Thymus (tissue), 11 donors: ENCODE measurements at regions not wholly inside any gene's neighbourhood (a gene's known extent, or its start where the extent isn't known, plus 50 kb on each side); places are given as distances from the start of the nearest gene placed in this dataset.

Source experiments
- DNase-seq, 9 donors: peaks; one replicate each; pipeline ENCODE4 v3.0.0-alpha.2; 2013; ENCODE audit warnings: low spot score in 9 of 9, low read depth in 6 of 9, missing footprints in 1 of 9
- H3K27ac ChIP-seq, 2 donors: one replicate each; pipeline ENCODE4 v1.5.1; 2013; ENCODE audit warnings: control low read depth in 1 of 2, low read depth in 1 of 2, low read length in 1 of 2, mild to moderate bottlenecking in 1 of 2, moderate library complexity in 1 of 2
- H3K27me3 ChIP-seq, 2 donors: one replicate each; pipeline ENCODE4 v1.5.1; 2013; ENCODE audit warnings: low read length in 1 of 2; ENCODE audit not compliant: control insufficient read depth in 2 of 2, insufficient read depth in 1 of 2
- H3K36me3 ChIP-seq, 2 donors: one replicate each; pipeline ENCODE4 v1.5.1; 2013; ENCODE audit warnings: low read length in 1 of 2, mild to moderate bottlenecking in 1 of 2, moderate library complexity in 1 of 2; ENCODE audit not compliant: control insufficient read depth in 2 of 2, insufficient read depth in 2 of 2
- H3K4me1 ChIP-seq, 2 donors: one replicate each; pipeline ENCODE4 v1.5.1; 2013; ENCODE audit warnings: low read length in 2 of 2; ENCODE audit not compliant: control insufficient read depth in 2 of 2, insufficient read depth in 2 of 2
- H3K4me3 ChIP-seq, 2 donors: one replicate each; pipeline ENCODE4 v1.5.1; 2013; ENCODE audit warnings: low read length in 2 of 2, control low read depth in 1 of 2, mild to moderate bottlenecking in 1 of 2
- H3K9me3 ChIP-seq, 2 donors: one replicate each; pipeline ENCODE4 v1.5.1; 2013; ENCODE audit warnings: low read length in 1 of 2, mild to moderate bottlenecking in 1 of 2; ENCODE audit not compliant: control insufficient read depth in 2 of 2, insufficient read depth in 1 of 2
- WGBS: extraction: QIAGEN DNeasy Blood & Tissue Kit; methylation state at CpG from one replicate; pipeline ENCODE4 v1.1.7; 2013; 5-methylcytosine and 5-hydroxymethylcytosine counted together
- donor health status: healthy.

DNA sequence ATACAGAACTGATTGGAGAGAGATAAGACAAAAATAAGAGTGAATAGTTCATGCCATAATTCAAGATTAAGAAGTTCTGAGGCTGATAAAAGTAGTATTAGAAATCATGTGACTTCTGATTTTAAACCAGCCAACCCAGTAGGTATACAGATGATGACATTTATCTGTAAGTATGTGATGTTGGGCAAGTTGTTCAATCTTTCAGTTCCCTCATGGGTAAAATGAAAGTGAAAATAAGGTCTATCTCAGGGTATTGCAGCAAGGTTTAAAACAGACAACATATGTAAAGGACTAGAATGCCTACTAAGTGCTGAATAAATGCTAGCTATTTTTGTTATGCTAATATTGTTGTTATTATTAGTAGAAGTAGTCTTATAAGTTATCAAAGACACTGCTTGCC, 1055.7 kb downstream of the NAALADL2 start:
- Histone ChIP-seq H3K4me3 (no peak overlapping the region), H3K4me1 (no peaks in the 10 kb centered on the region), H3K36me3 (no peaks in the 10 kb centered on the region), H3K27me3 (no peaks in the 10 kb centered on the region), H3K27ac (no peak overlapping the region), H3K9me3 (peaks cover 0 to 9% of the 10 kb centered on the region in 2 donors)
- no peak for DNase-seq

DNA sequence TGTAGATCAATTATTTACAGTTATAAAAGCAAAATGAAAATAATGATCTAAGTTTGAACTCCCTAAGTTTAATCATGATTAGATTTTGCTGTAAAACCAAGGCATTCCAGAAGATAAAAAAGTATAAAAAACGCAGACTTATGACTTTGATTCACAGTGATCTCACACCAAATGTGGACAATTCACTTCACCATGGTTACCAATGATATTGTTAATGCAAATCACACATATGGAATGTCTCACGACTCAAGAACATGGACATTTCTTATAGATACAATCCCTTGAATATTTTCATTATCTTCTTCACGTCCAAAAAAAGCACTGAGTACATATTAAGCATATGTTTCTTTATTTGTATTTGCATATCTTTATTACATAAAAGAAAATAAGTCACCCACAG, 1054.2 kb downstream of the NAALADL2 start:
- 88% methylated on average over 3 of the region's 3 CpGs for WGBS
- H3K4me1 ChIP-seq: no peaks in the 10 kb centered on the region
- H3K4me3 ChIP-seq: no peak overlapping the region
- H3K27ac ChIP-seq: no peak overlapping the region
- no peaks in the 10 kb centered on the region for H3K9me3 ChIP-seq
- H3K27me3 ChIP-seq: no peaks in the 10 kb centered on the region
- DNase-seq: no peak
- H3K36me3 ChIP-seq: no peaks in the 10 kb centered on the region

DNA sequence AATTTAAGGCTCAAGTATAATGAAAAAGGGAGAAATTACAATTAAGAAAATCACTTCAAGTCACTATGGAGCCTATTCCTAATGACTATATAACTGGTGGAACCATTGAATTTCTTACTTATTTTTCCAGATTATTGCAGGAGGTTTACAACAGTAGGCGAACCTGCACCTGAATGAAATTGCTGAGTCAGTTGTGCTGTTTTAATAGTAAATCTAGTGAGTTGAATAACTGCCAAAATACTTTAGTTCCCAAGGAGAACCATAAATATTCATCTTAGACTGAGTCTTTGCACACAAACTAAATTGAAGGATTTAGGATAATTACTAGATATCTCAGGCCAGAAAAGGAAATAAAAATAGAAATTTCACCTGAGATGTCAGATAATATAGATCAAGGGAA, 1052.8 kb downstream of the NAALADL2 start:
- WGBS: 58% methylated on average over 1 of the region's 1 CpG
- no peaks in the 10 kb centered on the region for H3K36me3 ChIP-seq
- no peak for DNase-seq
- H3K9me3 ChIP-seq: no peaks in the 10 kb centered on the region
- no peaks in the 10 kb centered on the region for H3K4me1 ChIP-seq
- H3K27ac ChIP-seq: no peak overlapping the region
- H3K27me3 ChIP-seq: no peaks in the 10 kb centered on the region
- H3K4me3 ChIP-seq: no peak overlapping the region

DNA sequence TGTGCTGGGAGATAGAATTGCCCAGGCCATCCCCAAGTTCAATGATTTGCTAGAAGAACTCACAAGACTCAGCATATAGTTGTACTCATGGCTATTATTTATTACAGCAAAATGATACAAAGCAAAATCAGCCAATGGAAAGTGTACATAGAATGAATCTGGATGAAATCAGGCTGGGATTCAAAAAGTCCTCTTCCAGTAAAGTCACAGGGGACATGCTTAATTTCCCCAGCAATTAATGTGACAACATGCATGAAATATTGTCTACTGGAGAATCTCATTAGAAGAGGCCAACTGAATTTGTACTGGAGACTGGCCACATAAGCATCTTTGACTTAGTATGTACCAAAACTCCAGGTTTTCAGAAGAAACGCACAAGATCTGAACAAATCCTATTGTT, 1043.1 kb downstream of the NAALADL2 start:
- Histone ChIP-seq H3K27ac (no peak overlapping the region), H3K9me3 (no peaks in the 10 kb centered on the region), H3K4me1 (no peaks in the 10 kb centered on the region), H3K36me3 (no peaks in the 10 kb centered on the region), H3K27me3 (no peaks in the 10 kb centered on the region), H3K4me3 (no peak overlapping the region)
- WGBS: 97% methylated on average over 1 of the region's 1 CpG
- DNase-seq: no peak

DNA sequence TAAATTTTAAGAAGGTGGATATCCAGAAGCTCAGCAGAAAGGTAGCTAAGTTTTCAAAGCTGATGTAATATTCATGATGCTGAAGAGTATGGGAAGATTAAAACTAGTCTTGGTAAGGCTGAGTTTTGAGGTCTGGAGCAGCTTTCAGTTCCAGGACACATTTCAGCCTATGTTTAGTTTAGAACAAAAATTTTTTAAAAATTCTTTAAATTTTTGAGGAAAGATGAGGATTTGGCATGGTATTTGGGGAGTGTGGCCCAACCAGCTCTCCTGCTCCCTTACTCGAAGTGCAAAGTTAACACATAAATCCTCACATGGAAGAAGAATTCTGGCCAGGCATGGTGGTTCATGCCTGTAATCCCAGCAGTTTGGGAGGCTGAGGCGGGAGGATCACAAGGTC, 1039.1 kb downstream of the NAALADL2 start:
- Histone ChIP-seq H3K4me3 (no peak overlapping the region), H3K9me3 (peaks cover 0 to 11% of the 10 kb centered on the region in 2 donors), H3K27me3 (no peaks in the 10 kb centered on the region), H3K27ac (no peak overlapping the region), H3K36me3 (no peaks in the 10 kb centered on the region), H3K4me1 (no peaks in the 10 kb centered on the region)
- 95% methylated on average over 2 of the region's 2 CpGs for WGBS
- DNase-seq: no peak

DNA sequence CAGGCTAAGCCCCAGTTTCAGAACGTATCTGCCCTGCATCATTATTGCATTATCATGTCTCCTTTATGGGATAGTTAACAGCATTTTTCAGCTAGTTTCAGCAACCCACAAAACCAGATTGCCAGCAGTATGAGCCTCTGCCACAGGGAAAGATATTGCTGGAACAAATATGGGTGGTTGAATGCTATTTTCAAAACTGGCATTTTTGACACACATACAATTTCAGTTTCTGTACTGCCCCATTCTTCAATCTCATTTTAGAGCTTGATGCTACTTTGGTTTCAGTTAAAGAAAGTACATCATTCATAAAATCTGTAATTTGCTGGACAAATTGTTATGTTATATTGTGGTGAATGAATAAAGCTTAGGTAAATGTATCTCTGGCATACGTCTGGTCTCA, 1037.5 kb downstream of the NAALADL2 start:
- no peaks in the 10 kb centered on the region for H3K27me3 ChIP-seq
- no peaks in the 10 kb centered on the region for H3K4me1 ChIP-seq
- no peak overlapping the region for H3K4me3 ChIP-seq
- H3K9me3 ChIP-seq: peaks cover 0 to 11% of the 10 kb centered on the region in 2 donors
- 95% methylated on average over 2 of the region's 2 CpGs for WGBS
- no peaks in the 10 kb centered on the region for H3K36me3 ChIP-seq
- H3K27ac ChIP-seq: no peak overlapping the region
- no peak for DNase-seq

DNA sequence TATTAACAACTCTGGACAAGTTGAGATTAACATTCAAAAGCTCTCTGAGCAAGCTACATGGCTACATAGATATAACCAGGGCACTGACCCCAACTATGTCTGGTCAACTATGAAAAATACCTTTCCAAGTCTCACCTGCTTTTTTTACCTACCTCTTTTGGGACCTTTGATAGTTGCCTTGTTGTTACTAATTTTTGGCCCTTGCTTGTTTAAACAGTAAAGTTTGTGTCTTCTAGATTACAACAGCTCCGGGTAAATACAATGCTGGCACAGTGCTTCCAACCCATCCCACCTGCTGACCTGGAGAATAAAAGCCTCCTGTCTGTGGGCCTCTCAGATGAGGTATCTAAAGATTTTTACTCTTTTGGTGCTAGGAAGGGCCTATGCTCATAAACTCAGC, 1036.6 kb downstream of the NAALADL2 start:
- peaks cover 0 to 11% of the 10 kb centered on the region in 2 donors for H3K9me3 ChIP-seq
- no peak for DNase-seq
- no peaks in the 10 kb centered on the region for H3K27me3 ChIP-seq
- WGBS: 92% methylated on average over 1 of the region's 1 CpG
- H3K27ac ChIP-seq: no peak overlapping the region
- H3K36me3 ChIP-seq: no peaks in the 10 kb centered on the region
- no peaks in the 10 kb centered on the region for H3K4me1 ChIP-seq
- no peak overlapping the region for H3K4me3 ChIP-seq

DNA sequence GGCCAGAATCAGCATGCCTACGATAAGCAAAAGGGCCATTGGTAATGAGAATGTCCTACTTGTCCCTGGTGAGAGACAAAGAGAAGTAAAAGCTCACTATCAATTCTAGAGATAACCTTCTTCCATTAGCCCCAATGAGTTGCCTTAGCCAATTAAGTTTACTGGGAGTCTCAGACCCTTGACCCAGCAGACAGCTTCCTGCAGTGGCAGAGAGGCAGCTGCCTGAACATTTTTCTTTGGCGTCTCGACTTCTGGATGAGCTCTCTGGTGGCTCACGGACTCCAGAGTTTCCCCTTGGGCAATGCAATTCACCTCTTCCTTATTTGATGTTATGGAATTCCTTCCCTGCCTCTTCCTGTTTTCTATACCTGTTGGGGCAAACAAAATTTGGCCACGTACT, 1034.4 kb downstream of the NAALADL2 start:
- no peaks in the 10 kb centered on the region for H3K27me3 ChIP-seq
- H3K36me3 ChIP-seq: no peaks in the 10 kb centered on the region
- H3K4me3 ChIP-seq: no peak overlapping the region
- peaks cover 0 to 14% of the 10 kb centered on the region in 2 donors for H3K9me3 ChIP-seq
- no peak overlapping the region for H3K27ac ChIP-seq
- 88% methylated on average over 5 of the region's 5 CpGs for WGBS
- no peaks in the 10 kb centered on the region for H3K4me1 ChIP-seq
- DNase-seq: no peak

DNA sequence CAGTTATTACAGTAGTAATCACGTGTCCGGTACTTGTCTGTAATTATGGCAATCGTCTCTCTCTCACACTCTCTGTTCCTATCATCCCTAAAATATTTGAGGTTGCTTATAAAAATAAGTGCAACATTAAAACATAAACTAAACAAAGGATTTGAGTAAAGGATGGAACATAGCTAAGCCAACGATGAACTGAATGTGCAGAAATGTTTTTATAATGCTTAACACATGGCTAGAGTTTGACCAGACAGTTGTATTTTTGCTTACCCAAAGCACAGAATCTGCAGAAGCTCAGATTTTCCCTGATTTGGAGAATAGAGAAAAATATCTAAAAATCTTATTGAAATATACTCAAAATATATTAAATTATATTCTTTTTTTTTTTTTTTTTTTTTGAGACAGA, 1030.9 kb downstream of the NAALADL2 start:
- 97% methylated on average over 4 of the region's 4 CpGs for WGBS
- no peak overlapping the region for H3K4me3 ChIP-seq
- H3K27ac ChIP-seq: no peak overlapping the region
- no peaks in the 10 kb centered on the region for H3K27me3 ChIP-seq
- peaks cover 0 to 19% of the 10 kb centered on the region in 2 donors for H3K9me3 ChIP-seq
- no peaks in the 10 kb centered on the region for H3K36me3 ChIP-seq
- H3K4me1 ChIP-seq: no peaks in the 10 kb centered on the region
- no peak for DNase-seq

DNA sequence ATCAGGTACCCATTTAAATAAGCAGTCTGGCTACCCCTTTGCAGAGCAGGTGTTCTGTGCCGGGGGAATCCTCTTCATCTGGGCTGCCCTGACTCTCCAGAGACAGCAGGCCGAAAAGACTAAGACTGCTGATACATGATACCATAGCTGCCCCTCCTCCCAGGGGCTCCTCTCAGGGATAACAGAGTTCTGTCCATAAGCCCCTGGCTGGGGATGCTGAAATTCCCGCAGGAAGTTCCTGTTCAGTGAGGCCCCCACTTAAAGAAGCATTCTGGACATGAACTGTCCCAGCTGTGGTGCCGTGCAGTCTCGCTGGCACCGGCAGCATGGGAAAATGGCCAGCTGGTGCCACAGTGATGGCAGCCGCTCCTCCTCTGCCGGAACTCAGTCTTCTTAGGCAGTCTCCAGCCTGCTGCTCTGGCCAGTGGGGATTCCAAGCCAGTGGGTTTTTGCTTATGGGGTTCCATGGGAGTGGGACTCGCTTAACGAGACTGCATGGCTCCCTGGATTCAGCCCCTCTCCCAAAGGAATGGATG, 1026.2 kb downstream of the NAALADL2 start:
- Histone ChIP-seq H3K27me3 (no peaks in the 10 kb centered on the region), H3K4me1 (no peaks in the 10 kb centered on the region), H3K27ac (no peak overlapping the region), H3K4me3 (no peak overlapping the region), H3K9me3 (peaks cover 0 to 20% of the 10 kb centered on the region in 2 donors), H3K36me3 (no peaks in the 10 kb centered on the region)
- no peak for DNase-seq
- WGBS: 90% methylated on average over 10 of the region's 10 CpGs
